CD4-positive, alpha-beta T cell treated with Interferon alpha-2 for 1 hour (primary cell): ENCODE measurements at regions not wholly inside any gene's neighbourhood (a gene's known extent, or its start where the extent isn't known, plus 50 kb on each side); places are given as distances from the start of the nearest gene placed in this dataset.
A peak's percentile ranks its signal among the peaks of the same experiment; 100 is the strongest.
"Not testable (repeated sequence)": the region's sequence is repeated elsewhere in the genome, so short reads cannot be mapped to it uniquely, and the experiment has no call there.

Experiments used
- DNase-seq, 2 donors: peaks; one replicate each; pipeline ENCODE4 v3.0.0-alpha.2; 2020 to 2022

GRCh38 chr5:52623291-52623690, 164.4 kb upstream of the ITGA1 start:
- no peak for DNase-seq

GRCh38 chr5:52624291-52624690, 163.4 kb upstream of the ITGA1 start:
- DNase-seq = no peak

GRCh38 chr5:52626312-52626711, 161.4 kb upstream of the ITGA1 start:
- no peak for DNase-seq

GRCh38 chr5:52627740-52628139, 160.0 kb upstream of the ITGA1 start:
- no peak for DNase-seq

GRCh38 chr5:52632281-52632680, 155.4 kb upstream of the ITGA1 start:
- no peak for DNase-seq

GRCh38 chr5:52634171-52634570, 153.5 kb upstream of the ITGA1 start:
- not testable (repeated sequence) for DNase-seq

- no peak for DNase-seq
Measured at GRCh38 chr5:52638732-52639131, 149.0 kb upstream of the ITGA1 start.

GRCh38 chr5:52648726-52649125, 139.0 kb upstream of the ITGA1 start:
- DNase-seq = no peak

- DNase-seq = no peak
Measured at GRCh38 chr5:52655163-52655562, 132.6 kb upstream of the ITGA1 start.

GRCh38 chr5:52656569-52657246, 131.0 kb upstream of the ITGA1 start:
- no peak for DNase-seq

- peak in 1 of 2 donors; percentile 52 for DNase-seq
Measured at GRCh38 chr5:52657247-52657645, 130.5 kb upstream of the ITGA1 start.

GRCh38 chr5:52658246-52658645, 129.5 kb upstream of the ITGA1 start:
- no peak for DNase-seq

GRCh38 chr5:52660621-52661020, 127.1 kb upstream of the ITGA1 start:
- no peak for DNase-seq

- DNase-seq = no peak
Measured at GRCh38 chr5:52661903-52662595, 125.7 kb upstream of the ITGA1 start.

- no peak for DNase-seq
Measured at GRCh38 chr5:52665559-52665958, 122.2 kb upstream of the ITGA1 start.

- no peak for DNase-seq
Measured at GRCh38 chr5:52668139-52668538, 119.6 kb upstream of the ITGA1 start.

- DNase-seq = no peak
Measured at GRCh38 chr5:52668544-52669185, 119.1 kb upstream of the ITGA1 start.

GRCh38 chr5:52672459-52672858, 115.3 kb upstream of the ITGA1 start:
- no peak for DNase-seq

GRCh38 chr5:52673495-52673894, 114.2 kb upstream of the ITGA1 start:
- DNase-seq = no peak

- DNase-seq = no peak
Measured at GRCh38 chr5:52674815-52675545, 112.7 kb upstream of the ITGA1 start.

- no peak for DNase-seq
Measured at GRCh38 chr5:52682492-52682891, 105.2 kb upstream of the ITGA1 start.

- DNase-seq = no peak
Measured at GRCh38 chr5:52684051-52684450, 103.7 kb upstream of the ITGA1 start.

GRCh38 chr5:52685566-52685965, 102.2 kb upstream of the ITGA1 start:
- no peak for DNase-seq

GRCh38 chr5:52685971-52686370, 101.7 kb upstream of the ITGA1 start:
- DNase-seq = no peak
